ENCODE measurements at regions not wholly inside any gene's neighbourhood (a gene's known extent, or its start where the extent isn't known, plus 50 kb on each side); places are given as distances from the start of the nearest gene placed in this dataset.

- DNase-seq (ENCODE audit: insufficient read length) (no peak), FAIRE-seq (no peak)
- TF ChIP-seq TAF1 (IDR thresholded peaks at IDR 0.05; ENCODE audit: borderline replicate concordance, low read depth, low read length) (no peak), POLR2A (IDR thresholded peaks at IDR 0.05; ENCODE audit: low read depth, low read length) (no peak), POLR2AphosphoS5 (IDR thresholded peaks at IDR 0.05; ENCODE audit: low read depth, low read length) (no peak)
Measured at GRCh38 chr7:45511721-45512597, 62.2 kb upstream of the ADCY1 start.

DNA sequence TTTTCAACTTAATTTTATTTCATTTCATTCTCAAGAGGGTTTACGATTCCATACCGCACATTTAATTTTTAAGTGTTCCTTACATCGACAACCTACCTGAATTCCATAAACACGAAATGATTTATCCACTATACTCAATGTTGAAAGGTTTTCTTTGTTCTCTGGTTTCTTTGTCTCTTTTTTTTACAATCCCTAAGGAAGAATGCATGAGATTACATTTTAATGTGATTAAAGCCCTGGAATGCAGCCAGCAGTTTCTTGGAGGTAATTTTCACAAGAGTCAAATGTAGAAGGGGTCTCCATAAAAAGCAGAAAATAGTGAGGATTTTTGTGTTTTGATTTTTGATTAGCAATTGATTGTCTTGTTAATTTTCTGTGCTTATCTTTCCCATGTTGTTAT, 59.2 kb upstream of the ADCY1 start:
- TF ChIP-seq POLR2A (IDR thresholded peaks at IDR 0.05; ENCODE audit: low read depth, low read length) = no peak
- TF ChIP-seq POLR2AphosphoS5 (IDR thresholded peaks at IDR 0.05; ENCODE audit: low read depth, low read length) = no peak
- TF ChIP-seq TAF1 (IDR thresholded peaks at IDR 0.05; ENCODE audit: borderline replicate concordance, low read depth, low read length) = no peak
- FAIRE-seq (no peak), DNase-seq (ENCODE audit: insufficient read length) (no peak)

- peak; percentile 56 for FAIRE-seq
- TF ChIP-seq POLR2A (IDR thresholded peaks at IDR 0.05; ENCODE audit: low read depth, low read length) = no peak
- TF ChIP-seq TAF1 (IDR thresholded peaks at IDR 0.05; ENCODE audit: borderline replicate concordance, low read depth, low read length) = no peak
- TF ChIP-seq POLR2AphosphoS5 (IDR thresholded peaks at IDR 0.05; ENCODE audit: low read depth, low read length) = no peak
- DNase-seq (ENCODE audit: insufficient read length) = no peak
Measured at GRCh38 chr7:45515346-45515745, 58.8 kb upstream of the ADCY1 start.

Data from GM12892 (cell line).